GM06990 (cell line): ENCODE measurements at regions not wholly inside any gene's neighbourhood (a gene's known extent, or its start where the extent isn't known, plus 50 kb on each side); places are given as distances from the start of the nearest gene placed in this dataset.

ENCODE experiments used
- DNase-seq: peaks from one replicate; pipeline ENCODE4 v3.0.0-alpha.2; 2011; ENCODE audit not compliant: insufficient read length; ENCODE audit errors: extremely low read depth
- H3K27me3 ChIP-seq: replicated peaks from 2 replicates; pipeline ENCODE4 v1.6.0; 2011; ENCODE audit warnings: low read length; ENCODE audit not compliant: control insufficient read depth, insufficient read depth
- H3K36me3 ChIP-seq: 2 replicates; pipeline ENCODE4 v1.5.1; 2011; ENCODE audit warnings: low read length; ENCODE audit not compliant: control insufficient read depth, insufficient read depth
- H3K4me3 ChIP-seq: replicated peaks from 2 replicates; pipeline ENCODE4 v1.5.1; 2011; ENCODE audit warnings: low read depth, mild to moderate bottlenecking, control low read depth, low read length
- TF ChIP-seq, protein P1 (sequence below): IDR thresholded peaks from 2 replicates; pipeline ENCODE4 v1.5.1; 2011; ENCODE audit warnings: low read length, control low read depth, mild to moderate bottlenecking, inconsistent platforms; ENCODE audit not compliant: insufficient read depth, poor library complexity, severe bottlenecking

DNA sequence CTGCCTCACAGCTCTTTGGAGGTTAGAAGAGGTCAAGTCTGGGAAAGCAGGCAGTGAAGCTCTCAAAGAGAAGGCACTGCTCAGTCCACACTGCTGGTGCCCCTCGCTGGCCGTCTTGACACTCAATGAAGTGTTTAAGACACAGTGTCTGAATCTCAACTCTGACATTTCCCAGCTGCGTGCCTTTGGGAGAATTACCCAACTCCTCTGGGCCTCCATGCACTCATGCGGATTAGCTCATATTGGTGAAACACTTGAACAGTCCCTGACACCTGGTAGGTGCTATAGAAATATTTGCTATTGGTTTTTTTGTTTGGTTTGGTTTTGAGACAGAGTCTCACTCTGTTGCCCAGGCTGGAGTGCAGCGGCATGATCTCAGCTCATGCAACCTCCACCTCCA is 281.0 kb downstream of the SRBD1 start:
- DNase-seq, result no peak
- Histone ChIP-seq H3K27me3 (no peaks in the 10 kb centered on the region), H3K36me3 (no peaks in the 10 kb centered on the region), H3K4me3 (no peak overlapping the region)
- TF ChIP-seq, protein P1, sequence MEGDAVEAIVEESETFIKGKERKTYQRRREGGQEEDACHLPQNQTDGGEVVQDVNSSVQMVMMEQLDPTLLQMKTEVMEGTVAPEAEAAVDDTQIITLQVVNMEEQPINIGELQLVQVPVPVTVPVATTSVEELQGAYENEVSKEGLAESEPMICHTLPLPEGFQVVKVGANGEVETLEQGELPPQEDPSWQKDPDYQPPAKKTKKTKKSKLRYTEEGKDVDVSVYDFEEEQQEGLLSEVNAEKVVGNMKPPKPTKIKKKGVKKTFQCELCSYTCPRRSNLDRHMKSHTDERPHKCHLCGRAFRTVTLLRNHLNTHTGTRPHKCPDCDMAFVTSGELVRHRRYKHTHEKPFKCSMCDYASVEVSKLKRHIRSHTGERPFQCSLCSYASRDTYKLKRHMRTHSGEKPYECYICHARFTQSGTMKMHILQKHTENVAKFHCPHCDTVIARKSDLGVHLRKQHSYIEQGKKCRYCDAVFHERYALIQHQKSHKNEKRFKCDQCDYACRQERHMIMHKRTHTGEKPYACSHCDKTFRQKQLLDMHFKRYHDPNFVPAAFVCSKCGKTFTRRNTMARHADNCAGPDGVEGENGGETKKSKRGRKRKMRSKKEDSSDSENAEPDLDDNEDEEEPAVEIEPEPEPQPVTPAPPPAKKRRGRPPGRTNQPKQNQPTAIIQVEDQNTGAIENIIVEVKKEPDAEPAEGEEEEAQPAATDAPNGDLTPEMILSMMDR, result no peak

DNA sequence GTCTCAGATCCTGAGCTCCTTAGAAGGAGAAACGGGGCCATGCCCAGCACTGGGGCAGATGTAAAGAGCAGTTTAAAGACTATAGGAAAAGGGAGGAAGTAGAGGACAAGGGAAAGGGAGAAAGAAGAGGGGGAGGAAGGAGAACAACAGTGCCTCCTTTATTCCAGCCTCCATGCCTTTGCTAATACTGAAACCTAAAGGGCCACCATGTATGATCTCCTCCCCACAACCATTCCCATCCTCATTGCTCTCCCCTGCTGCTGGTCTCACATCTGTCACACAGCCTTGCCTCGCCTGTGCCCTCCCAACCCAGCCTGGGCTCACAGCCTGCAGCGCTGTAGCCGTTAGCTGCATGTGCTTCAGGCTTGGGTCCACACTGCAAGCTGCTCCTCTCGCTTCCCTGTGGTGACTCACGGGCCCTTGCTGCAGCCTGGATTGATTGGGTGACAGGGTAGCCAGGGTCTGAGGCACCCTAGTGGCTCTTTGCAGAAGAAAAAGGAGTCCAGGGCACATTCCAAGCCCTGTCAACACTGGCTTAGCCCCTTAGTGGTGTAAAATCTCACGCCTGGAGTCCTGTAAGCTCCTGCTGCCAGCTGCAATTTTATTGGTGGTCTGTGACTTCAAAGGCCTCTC is 281.9 kb downstream of the SRBD1 start:
- H3K27me3 ChIP-seq, result no peaks in the 10 kb centered on the region
- no peaks in the 10 kb centered on the region for H3K36me3 ChIP-seq
- no peak overlapping the region for H3K4me3 ChIP-seq
- TF ChIP-seq, protein P1, result no peak
- no peak for DNase-seq

DNA sequence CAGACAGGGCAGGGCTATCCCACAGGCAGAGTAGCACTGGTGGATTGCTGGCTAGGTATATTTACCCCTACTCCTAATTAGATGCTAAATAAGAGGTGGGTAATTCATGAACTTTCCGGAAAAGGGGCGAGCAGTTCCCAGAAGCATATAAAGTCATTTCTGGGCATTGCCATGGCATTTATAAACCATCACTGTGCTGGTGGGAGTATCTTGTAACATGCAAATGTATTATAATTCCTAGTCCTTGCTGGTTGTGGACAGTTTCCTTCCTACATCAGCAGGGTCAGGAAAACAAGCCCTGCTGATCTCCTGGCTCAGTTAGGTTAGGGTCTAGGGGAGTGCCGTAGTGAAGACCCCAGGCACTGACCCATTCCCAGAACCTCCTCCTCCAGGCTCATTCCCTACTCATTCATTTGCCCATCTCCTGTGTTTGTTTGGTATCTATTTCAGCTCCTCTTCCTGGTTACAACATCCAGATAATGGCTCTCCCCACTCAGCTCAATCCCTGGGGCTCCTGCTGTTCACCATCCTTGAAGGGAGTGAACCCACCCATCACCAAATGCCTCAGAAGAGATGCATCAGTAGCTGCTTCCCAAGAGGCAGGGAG is 282.7 kb downstream of the SRBD1 start:
- TF ChIP-seq, protein P1, result no peak
- Histone ChIP-seq H3K4me3 (no peak overlapping the region), H3K27me3 (no peaks in the 10 kb centered on the region; the same call in 1 of the 2 replicates), H3K36me3 (no peaks in the 10 kb centered on the region)
- no peak for DNase-seq

DNA sequence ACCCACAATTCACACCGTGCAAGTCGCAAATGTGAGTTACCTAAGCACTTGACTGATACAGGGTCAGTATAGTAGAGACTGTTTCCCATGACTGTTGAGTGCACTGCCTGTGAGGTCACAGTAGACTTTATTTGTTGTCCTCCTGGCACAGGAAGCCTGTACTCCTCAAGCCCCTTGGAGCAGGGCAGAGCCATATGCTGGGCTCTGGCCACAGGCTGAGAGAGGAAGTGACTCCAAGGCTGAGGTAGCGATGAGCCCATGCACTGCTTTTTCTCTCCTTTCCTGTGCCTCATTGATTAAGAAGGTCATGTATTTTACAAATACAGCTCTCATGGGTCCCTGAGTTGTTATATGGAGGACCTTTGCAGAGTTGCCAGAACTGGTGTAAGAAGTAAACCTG is 287.7 kb downstream of the SRBD1 start:
- DNase-seq, result no peak
- H3K4me3 ChIP-seq, result no peak overlapping the region
- H3K36me3 ChIP-seq, result no peaks in the 10 kb centered on the region
- TF ChIP-seq, protein P1, result no peak
- no peaks in the 10 kb centered on the region; the same call in 1 of the 2 replicates for H3K27me3 ChIP-seq

DNA sequence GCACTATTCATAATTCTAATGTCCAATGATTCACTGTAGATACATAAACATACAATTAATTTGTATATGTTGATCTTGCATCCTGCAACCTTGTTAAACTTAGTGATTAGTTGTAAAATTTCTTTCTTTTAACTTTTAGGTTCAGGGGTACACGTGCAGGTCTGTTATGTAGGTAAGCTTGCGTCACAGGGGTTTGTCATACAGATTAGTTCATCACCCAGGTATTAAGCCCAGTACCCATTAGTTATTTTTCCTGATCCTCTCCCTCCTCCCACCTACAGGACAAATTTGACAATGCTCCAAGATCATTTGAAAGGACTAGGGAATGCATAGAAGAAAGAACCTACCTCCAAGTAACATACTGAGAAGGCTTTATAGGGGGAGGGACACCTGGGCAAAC is 290.1 kb downstream of the SRBD1 start:
- H3K27me3 ChIP-seq, result no peaks in the 10 kb centered on the region; the same call in 1 of the 2 replicates
- no peaks in the 10 kb centered on the region for H3K36me3 ChIP-seq
- TF ChIP-seq, protein P1, result no peak
- H3K4me3 ChIP-seq, result no peak overlapping the region
- no peak for DNase-seq
